SK-N-SH (cell line): ENCODE measurements at regions not wholly inside any gene's neighbourhood (a gene's known extent, or its start where the extent isn't known, plus 50 kb on each side); places are given as distances from the start of the nearest gene placed in this dataset.

Source experiments
- CTCF ChIA-PET: fragments of 300-600, 350-600 bp; formaldehyde crosslinking; extraction: SDS; loops from one replicate; lab custom pipeline; 2021; lab: Yijun Ruan, JAX
- POLR2A ChIA-PET: fragments of 350-600 bp; sonication (Branson Sonifier 250); formaldehyde crosslinking; extraction: SDS; loops from one replicate; lab custom pipeline; 2020; ENCODE audit warnings: antibody characterized with exemption, inconsistent platforms; lab: Yijun Ruan, JAX
- DNase-seq: peaks from one replicate; pipeline ENCODE4 v3.0.0; 2012
- H2AFZ ChIP-seq: fragments of 200-600 bp; sonication (generic); 2 replicates; pipeline ENCODE4 v1.8.1; 2016; ENCODE audit warnings: antibody characterized with exemption, mild to moderate bottlenecking, low read depth
- H3F3A ChIP-seq: fragments of 200-600 bp; sonication (generic); replicated peaks from 2 replicates; pipeline ENCODE3; 2016; ENCODE audit warnings: antibody characterized with exemption, mild to moderate bottlenecking; ENCODE audit not compliant: insufficient read depth
- H3K27ac ChIP-seq, 2 experiments: fragments of 200-500 bp in 1 of 2; fragments of 200-600 bp in 1 of 2; sonication (Bioruptor generic) in 1 of 2; sonication (generic), shearing (Covaris generic) in 1 of 2; 2 replicates each; pipeline versions ENCODE4 v1.5.1 to v1.6.1; 2014 to 2016; ENCODE audit warnings: low read depth in 2 of 2, inconsistent platforms in 1 of 2, low read length in 1 of 2, mild to moderate bottlenecking in 1 of 2, mixed read lengths in 1 of 2
- H3K27me3 ChIP-seq: fragments of 200-600 bp; sonication (generic), shearing (Covaris generic); 2 replicates; pipeline ENCODE4 v1.6.1; 2016; ENCODE audit warnings: mixed run types; ENCODE audit not compliant: insufficient read depth
- H3K36me3 ChIP-seq, 2 experiments: fragments of 200-500 bp in 1 of 2; fragments of 200-600 bp in 1 of 2; sonication (Bioruptor generic) in 1 of 2; sonication (generic) in 1 of 2; replicated peaks in 1 of 2; 2 replicates each; pipeline versions ENCODE3 to v1.5.1; 2014 to 2016; ENCODE audit warnings: low read length in 1 of 2, mild to moderate bottlenecking in 1 of 2; ENCODE audit not compliant: insufficient read depth in 2 of 2, control insufficient read depth in 1 of 2
- H3K4me1 ChIP-seq, 2 experiments: fragments of 200-500 bp in 1 of 2; fragments of 200-600 bp in 1 of 2; sonication (Bioruptor generic) in 1 of 2; sonication (generic), shearing (Covaris generic) in 1 of 2; 2 replicates each; pipeline versions ENCODE4 v1.5.1 to v1.6.1; 2014 to 2016; ENCODE audit warnings: low read depth in 1 of 2, low read length in 1 of 2, mixed run types in 1 of 2; ENCODE audit not compliant: insufficient read depth in 2 of 2, control insufficient read depth in 1 of 2
- H3K4me2 ChIP-seq: fragments of 200-600 bp; sonication (generic), shearing (Covaris generic); 2 replicates; pipeline ENCODE4 v1.6.1; 2017; ENCODE audit warnings: mixed run types
- H3K4me3 ChIP-seq, 2 experiments: fragments of 200-500 bp in 1 of 2; fragments of 200-600 bp in 1 of 2; sonication (Bioruptor generic) in 1 of 2; sonication (generic), shearing (Covaris generic) in 1 of 2; 2 replicates each; pipeline versions ENCODE4 v1.5.1 to v1.8.1; 2014 to 2016; ENCODE audit warnings: low read depth in 2 of 2, inconsistent platforms in 1 of 2, low read length in 1 of 2, mild to moderate bottlenecking in 1 of 2, mixed read lengths in 1 of 2, moderate library complexity in 1 of 2
- H3K79me2 ChIP-seq: fragments of 200-600 bp; sonication (generic); 2 replicates; pipeline ENCODE4 v1.8.1; 2017; ENCODE audit warnings: mild to moderate bottlenecking; ENCODE audit not compliant: insufficient read depth
- H3K9ac ChIP-seq: fragments of 200-600 bp; sonication (generic); 2 replicates; pipeline ENCODE4 v1.6.1; 2017; ENCODE audit warnings: mixed run types
- H3K9me2 ChIP-seq: fragments of 200-600 bp; sonication (generic); 2 replicates; pipeline ENCODE4 v1.6.1; 2017; ENCODE audit warnings: mixed run types
- H3K9me3 ChIP-seq: fragments of 200-600 bp; sonication (generic); 2 replicates; pipeline ENCODE4 v1.6.1; 2017; ENCODE audit warnings: mixed run types, mild to moderate bottlenecking, moderate library complexity
- H4K20me1 ChIP-seq: fragments of 200-600 bp; sonication (generic); 2 replicates; pipeline ENCODE4 v1.6.1; 2017; ENCODE audit warnings: mild to moderate bottlenecking, mixed run types; ENCODE audit not compliant: insufficient read depth
- FOSL2 ChIP-seq: IDR thresholded peaks from 2 replicates; pipeline ENCODE4 v1.4.0; 2012; ENCODE audit warnings: low read depth, mild to moderate bottlenecking, moderate library complexity, borderline replicate concordance
- POLR2AphosphoS5 ChIP-seq: IDR thresholded peaks from 2 replicates; pipeline ENCODE4 v1.6.1; 2012; ENCODE audit warnings: low read depth, low read length
- RAD21 ChIP-seq: IDR thresholded peaks from 2 replicates; pipeline ENCODE4 v1.6.1; 2012; ENCODE audit warnings: mild to moderate bottlenecking, low read length
- RCOR1 ChIP-seq: fragments of 150-350 bp; IDR thresholded peaks from 2 replicates; pipeline ENCODE4 v1.6.1; 2017; ENCODE audit warnings: antibody characterized with exemption, low read length
- RFX5 ChIP-seq: IDR thresholded peaks from 2 replicates; pipeline ENCODE4 v1.6.1; 2012; ENCODE audit warnings: mild to moderate bottlenecking, improper control_type of control experiment, low read length
- RXRA ChIP-seq: IDR thresholded peaks from 2 replicates; pipeline ENCODE4 v1.4.0; 2012; ENCODE audit warnings: low read depth, mild to moderate bottlenecking, borderline replicate concordance
- TAF1 ChIP-seq: IDR thresholded peaks from 2 replicates; pipeline ENCODE4 v1.6.1; 2012; ENCODE audit warnings: low read depth, mild to moderate bottlenecking, low read length, moderate library complexity, borderline replicate concordance
- YY1 ChIP-seq: IDR thresholded peaks from 2 replicates; pipeline ENCODE4 v1.4.0; 2012; ENCODE audit warnings: low read depth, mild to moderate bottlenecking
- WGBS: methylation state at CpG from one replicate; pipeline ENCODE4 v1.1.6; 2017; ENCODE audit warnings: low lambda C conversion rate; 5-methylcytosine and 5-hydroxymethylcytosine counted together
- TF ChIP-seq, protein P1 (sequence below): IDR thresholded peaks from 2 replicates; pipeline ENCODE4 v1.4.0; 2012; ENCODE audit warnings: low read depth, borderline replicate concordance
- TF ChIP-seq, protein P2 (sequence below): IDR thresholded peaks from 2 replicates; pipeline ENCODE4 v1.6.1; 2012; ENCODE audit warnings: mild to moderate bottlenecking, low read depth, low read length, moderate library complexity
- TF ChIP-seq, protein P3 (sequence below): IDR thresholded peaks from 2 replicates; pipeline ENCODE4; 2012
- TF ChIP-seq, protein P4 (sequence below): IDR thresholded peaks from 2 replicates; pipeline ENCODE4 v1.4.0; 2012; ENCODE audit warnings: low read depth

DNA sequence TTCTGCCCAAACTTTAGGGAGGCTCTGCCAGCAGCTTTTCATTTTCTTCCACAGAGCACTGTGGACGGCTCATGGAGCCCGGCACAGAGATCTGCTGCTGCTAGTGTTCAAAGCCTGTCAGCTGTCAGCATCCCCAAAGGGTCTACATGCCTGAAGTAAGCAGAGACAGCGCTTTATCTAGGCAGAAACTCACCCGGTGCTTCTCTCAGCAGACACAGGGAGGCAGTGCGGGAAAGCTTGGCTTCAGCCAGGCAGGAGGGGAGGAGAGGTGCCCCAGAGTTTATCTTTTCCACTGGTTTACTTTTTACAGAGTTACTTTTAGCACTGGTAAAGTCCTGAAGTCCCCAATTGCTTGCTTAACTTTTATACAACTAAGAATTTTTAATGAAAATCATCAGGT is 339.3 kb downstream of the NKX6-1 start:
- ChIA-PET POLR2A (no interaction called here), CTCF (interaction anchor here (2.9 kb wide), 1 partner anchor 8 kb away, joined by 6 read pairs; no protein-coding TSS in a partner anchor)
- WGBS = 8% methylated on average over 5 of the region's 5 CpGs

DNA sequence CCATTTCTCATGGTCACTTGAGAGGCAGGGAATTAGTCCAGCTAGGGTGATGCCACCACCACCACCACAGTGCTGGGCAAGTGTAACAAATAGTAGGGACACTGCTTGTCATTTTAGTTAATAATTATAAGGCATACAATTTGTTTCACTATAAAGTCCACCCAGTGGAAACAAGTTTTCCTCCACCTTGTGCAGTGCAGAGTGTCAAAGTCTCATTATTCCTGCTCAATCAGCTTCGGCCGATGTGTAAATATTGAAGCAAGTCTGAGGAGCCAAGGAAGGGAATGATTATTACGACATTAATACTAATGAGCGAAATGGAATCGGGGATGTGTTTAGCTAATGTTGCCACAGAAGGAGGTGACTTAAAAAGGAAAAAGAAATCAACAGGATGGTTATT is 340.4 kb downstream of the NKX6-1 start:
- Histone ChIP-seq H3K9ac (no peak overlapping the region), H3K9me3 (no peaks in the 10 kb centered on the region), H3K4me3 (no peak overlapping the region), H3K79me2 (no peaks in the 10 kb centered on the region), H3K27me3 (no peaks in the 10 kb centered on the region; the same call in 1 of the 2 replicates), H4K20me1 (no peaks in the 10 kb centered on the region), H3K4me2 (no peak overlapping the region), H3K9me2 (no peaks in the 10 kb centered on the region), H2AFZ (no peak overlapping the region)
- no peak for DNase-seq
- CTCF ChIA-PET = interaction anchor here (2.9 kb wide), 1 partner anchor 9 kb away, joined by 6 read pairs; no protein-coding TSS in a partner anchor
- 54% methylated on average over 5 of the region's 5 CpGs for WGBS
- TF ChIP-seq TAF1 (no peak), YY1 (no peak), RAD21 (no peak), POLR2AphosphoS5 (no peak), RXRA (no peak), FOSL2 (no peak), RFX5 (no peak)
- TF ChIP-seq, protein P1, sequence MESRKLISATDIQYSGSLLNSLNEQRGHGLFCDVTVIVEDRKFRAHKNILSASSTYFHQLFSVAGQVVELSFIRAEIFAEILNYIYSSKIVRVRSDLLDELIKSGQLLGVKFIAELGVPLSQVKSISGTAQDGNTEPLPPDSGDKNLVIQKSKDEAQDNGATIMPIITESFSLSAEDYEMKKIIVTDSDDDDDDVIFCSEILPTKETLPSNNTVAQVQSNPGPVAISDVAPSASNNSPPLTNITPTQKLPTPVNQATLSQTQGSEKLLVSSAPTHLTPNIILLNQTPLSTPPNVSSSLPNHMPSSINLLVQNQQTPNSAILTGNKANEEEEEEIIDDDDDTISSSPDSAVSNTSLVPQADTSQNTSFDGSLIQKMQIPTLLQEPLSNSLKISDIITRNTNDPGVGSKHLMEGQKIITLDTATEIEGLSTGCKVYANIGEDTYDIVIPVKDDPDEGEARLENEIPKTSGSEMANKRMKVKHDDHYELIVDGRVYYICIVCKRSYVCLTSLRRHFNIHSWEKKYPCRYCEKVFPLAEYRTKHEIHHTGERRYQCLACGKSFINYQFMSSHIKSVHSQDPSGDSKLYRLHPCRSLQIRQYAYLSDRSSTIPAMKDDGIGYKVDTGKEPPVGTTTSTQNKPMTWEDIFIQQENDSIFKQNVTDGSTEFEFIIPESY = no peak
- TF ChIP-seq, protein P2, sequence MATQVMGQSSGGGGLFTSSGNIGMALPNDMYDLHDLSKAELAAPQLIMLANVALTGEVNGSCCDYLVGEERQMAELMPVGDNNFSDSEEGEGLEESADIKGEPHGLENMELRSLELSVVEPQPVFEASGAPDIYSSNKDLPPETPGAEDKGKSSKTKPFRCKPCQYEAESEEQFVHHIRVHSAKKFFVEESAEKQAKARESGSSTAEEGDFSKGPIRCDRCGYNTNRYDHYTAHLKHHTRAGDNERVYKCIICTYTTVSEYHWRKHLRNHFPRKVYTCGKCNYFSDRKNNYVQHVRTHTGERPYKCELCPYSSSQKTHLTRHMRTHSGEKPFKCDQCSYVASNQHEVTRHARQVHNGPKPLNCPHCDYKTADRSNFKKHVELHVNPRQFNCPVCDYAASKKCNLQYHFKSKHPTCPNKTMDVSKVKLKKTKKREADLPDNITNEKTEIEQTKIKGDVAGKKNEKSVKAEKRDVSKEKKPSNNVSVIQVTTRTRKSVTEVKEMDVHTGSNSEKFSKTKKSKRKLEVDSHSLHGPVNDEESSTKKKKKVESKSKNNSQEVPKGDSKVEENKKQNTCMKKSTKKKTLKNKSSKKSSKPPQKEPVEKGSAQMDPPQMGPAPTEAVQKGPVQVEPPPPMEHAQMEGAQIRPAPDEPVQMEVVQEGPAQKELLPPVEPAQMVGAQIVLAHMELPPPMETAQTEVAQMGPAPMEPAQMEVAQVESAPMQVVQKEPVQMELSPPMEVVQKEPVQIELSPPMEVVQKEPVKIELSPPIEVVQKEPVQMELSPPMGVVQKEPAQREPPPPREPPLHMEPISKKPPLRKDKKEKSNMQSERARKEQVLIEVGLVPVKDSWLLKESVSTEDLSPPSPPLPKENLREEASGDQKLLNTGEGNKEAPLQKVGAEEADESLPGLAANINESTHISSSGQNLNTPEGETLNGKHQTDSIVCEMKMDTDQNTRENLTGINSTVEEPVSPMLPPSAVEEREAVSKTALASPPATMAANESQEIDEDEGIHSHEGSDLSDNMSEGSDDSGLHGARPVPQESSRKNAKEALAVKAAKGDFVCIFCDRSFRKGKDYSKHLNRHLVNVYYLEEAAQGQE = no peak
- TF ChIP-seq, protein P3, sequence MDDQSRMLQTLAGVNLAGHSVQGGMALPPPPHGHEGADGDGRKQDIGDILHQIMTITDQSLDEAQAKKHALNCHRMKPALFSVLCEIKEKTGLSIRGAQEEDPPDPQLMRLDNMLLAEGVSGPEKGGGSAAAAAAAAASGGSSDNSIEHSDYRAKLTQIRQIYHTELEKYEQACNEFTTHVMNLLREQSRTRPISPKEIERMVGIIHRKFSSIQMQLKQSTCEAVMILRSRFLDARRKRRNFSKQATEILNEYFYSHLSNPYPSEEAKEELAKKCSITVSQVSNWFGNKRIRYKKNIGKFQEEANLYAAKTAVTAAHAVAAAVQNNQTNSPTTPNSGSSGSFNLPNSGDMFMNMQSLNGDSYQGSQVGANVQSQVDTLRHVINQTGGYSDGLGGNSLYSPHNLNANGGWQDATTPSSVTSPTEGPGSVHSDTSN = no peak
- TF ChIP-seq, all 33 proteins: peak for 0
- no peaks in the 10 kb centered on the region for H3F3A ChIP-seq
- POLR2A ChIA-PET = no interaction called here
- no peaks in the 10 kb centered on the region for H3K36me3 ChIP-seq
- H3K4me1 ChIP-seq = no peaks in the 10 kb centered on the region
- no peak overlapping the region for H3K27ac ChIP-seq

More for the DNA sequence above, 339.3 kb downstream of the NKX6-1 start:
- Histone ChIP-seq H3K9me2 (no peaks in the 10 kb centered on the region), H3K36me3 (no peaks in the 10 kb centered on the region), H2AFZ (no peak overlapping the region), H3K4me3 (no peak overlapping the region; a peak in 1 of 4 replicates), H3F3A (no peaks in the 10 kb centered on the region), H3K27ac (no peak overlapping the region), H3K9ac (no peak overlapping the region), H3K79me2 (no peaks in the 10 kb centered on the region), H3K27me3 (no peaks in the 10 kb centered on the region; the same call in 1 of the 2 replicates), H3K4me2 (no peak overlapping the region), H4K20me1 (no peaks in the 10 kb centered on the region), H3K4me1 (no peaks in the 10 kb centered on the region), H3K9me3 (no peaks in the 10 kb centered on the region)
- TF ChIP-seq, protein P4, sequence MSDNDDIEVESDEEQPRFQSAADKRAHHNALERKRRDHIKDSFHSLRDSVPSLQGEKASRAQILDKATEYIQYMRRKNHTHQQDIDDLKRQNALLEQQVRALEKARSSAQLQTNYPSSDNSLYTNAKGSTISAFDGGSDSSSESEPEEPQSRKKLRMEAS = no peak
- 0 out of 2 replicates have a peak, but pooled peaks have one; percentile 8 for TF ChIP-seq RAD21
- no peak for TF ChIP-seq RCOR1
- no peak for TF ChIP-seq YY1
- TF ChIP-seq POLR2AphosphoS5 = no peak
- no peak for TF ChIP-seq TAF1
- DNase-seq = no peak
